SK-N-SH (cell line): ENCODE measurements at regions not wholly inside any gene's neighbourhood (a gene's known extent, or its start where the extent isn't known, plus 50 kb on each side); places are given as distances from the start of the nearest gene placed in this dataset.

ENCODE experiments used
- CTCF ChIA-PET: fragments of 300-600, 350-600 bp; formaldehyde crosslinking; extraction: SDS; loops from one replicate; lab custom pipeline; 2021; lab: Yijun Ruan, JAX
- POLR2A ChIA-PET: fragments of 350-600 bp; sonication (Branson Sonifier 250); formaldehyde crosslinking; extraction: SDS; loops from one replicate; lab custom pipeline; 2020; ENCODE audit warnings: antibody characterized with exemption, inconsistent platforms; lab: Yijun Ruan, JAX
- DNase-seq: peaks from one replicate; pipeline ENCODE4 v3.0.0; 2012
- H2AFZ ChIP-seq: fragments of 200-600 bp; sonication (generic); 2 replicates; pipeline ENCODE4 v1.8.1; 2016; ENCODE audit warnings: antibody characterized with exemption, mild to moderate bottlenecking, low read depth
- H3F3A ChIP-seq: fragments of 200-600 bp; sonication (generic); replicated peaks from 2 replicates; pipeline ENCODE3; 2016; ENCODE audit warnings: antibody characterized with exemption, mild to moderate bottlenecking; ENCODE audit not compliant: insufficient read depth
- H3K27ac ChIP-seq, 2 experiments: fragments of 200-500 bp in 1 of 2; fragments of 200-600 bp in 1 of 2; sonication (Bioruptor generic) in 1 of 2; sonication (generic), shearing (Covaris generic) in 1 of 2; 2 replicates each; pipeline versions ENCODE4 v1.5.1 to v1.6.1; 2014 to 2016; ENCODE audit warnings: low read depth in 2 of 2, inconsistent platforms in 1 of 2, low read length in 1 of 2, mild to moderate bottlenecking in 1 of 2, mixed read lengths in 1 of 2
- H3K27me3 ChIP-seq: fragments of 200-600 bp; sonication (generic), shearing (Covaris generic); 2 replicates; pipeline ENCODE4 v1.6.1; 2016; ENCODE audit warnings: mixed run types; ENCODE audit not compliant: insufficient read depth
- H3K36me3 ChIP-seq, 2 experiments: fragments of 200-500 bp in 1 of 2; fragments of 200-600 bp in 1 of 2; sonication (Bioruptor generic) in 1 of 2; sonication (generic) in 1 of 2; replicated peaks in 1 of 2; 2 replicates each; pipeline versions ENCODE3 to v1.5.1; 2014 to 2016; ENCODE audit warnings: low read length in 1 of 2, mild to moderate bottlenecking in 1 of 2; ENCODE audit not compliant: insufficient read depth in 2 of 2, control insufficient read depth in 1 of 2
- H3K4me1 ChIP-seq, 2 experiments: fragments of 200-500 bp in 1 of 2; fragments of 200-600 bp in 1 of 2; sonication (Bioruptor generic) in 1 of 2; sonication (generic), shearing (Covaris generic) in 1 of 2; 2 replicates each; pipeline versions ENCODE4 v1.5.1 to v1.6.1; 2014 to 2016; ENCODE audit warnings: low read depth in 1 of 2, low read length in 1 of 2, mixed run types in 1 of 2; ENCODE audit not compliant: insufficient read depth in 2 of 2, control insufficient read depth in 1 of 2
- H3K4me2 ChIP-seq: fragments of 200-600 bp; sonication (generic), shearing (Covaris generic); 2 replicates; pipeline ENCODE4 v1.6.1; 2017; ENCODE audit warnings: mixed run types
- H3K4me3 ChIP-seq, 2 experiments: fragments of 200-500 bp in 1 of 2; fragments of 200-600 bp in 1 of 2; sonication (Bioruptor generic) in 1 of 2; sonication (generic), shearing (Covaris generic) in 1 of 2; 2 replicates each; pipeline versions ENCODE4 v1.5.1 to v1.8.1; 2014 to 2016; ENCODE audit warnings: low read depth in 2 of 2, inconsistent platforms in 1 of 2, low read length in 1 of 2, mild to moderate bottlenecking in 1 of 2, mixed read lengths in 1 of 2, moderate library complexity in 1 of 2
- H3K79me2 ChIP-seq: fragments of 200-600 bp; sonication (generic); 2 replicates; pipeline ENCODE4 v1.8.1; 2017; ENCODE audit warnings: mild to moderate bottlenecking; ENCODE audit not compliant: insufficient read depth
- H3K9ac ChIP-seq: fragments of 200-600 bp; sonication (generic); 2 replicates; pipeline ENCODE4 v1.6.1; 2017; ENCODE audit warnings: mixed run types
- H3K9me2 ChIP-seq: fragments of 200-600 bp; sonication (generic); 2 replicates; pipeline ENCODE4 v1.6.1; 2017; ENCODE audit warnings: mixed run types
- H3K9me3 ChIP-seq: fragments of 200-600 bp; sonication (generic); 2 replicates; pipeline ENCODE4 v1.6.1; 2017; ENCODE audit warnings: mixed run types, mild to moderate bottlenecking, moderate library complexity
- H4K20me1 ChIP-seq: fragments of 200-600 bp; sonication (generic); 2 replicates; pipeline ENCODE4 v1.6.1; 2017; ENCODE audit warnings: mild to moderate bottlenecking, mixed run types; ENCODE audit not compliant: insufficient read depth
- ELF1 ChIP-seq: IDR thresholded peaks from 2 replicates; pipeline ENCODE4 v1.4.0; 2012
- FOSL2 ChIP-seq: IDR thresholded peaks from 2 replicates; pipeline ENCODE4 v1.4.0; 2012; ENCODE audit warnings: low read depth, mild to moderate bottlenecking, moderate library complexity, borderline replicate concordance
- FOXJ3 ChIP-seq: sonication (generic); formaldehyde crosslinking; IDR thresholded peaks from 2 replicates; pipeline ENCODE4 v1.5.1; 2020; ENCODE audit warnings: mild to moderate bottlenecking, missing genetic modification reagents
- GABPA ChIP-seq: IDR thresholded peaks from 2 replicates; pipeline ENCODE4 v1.4.0; 2012; ENCODE audit warnings: low read depth, mild to moderate bottlenecking
- MXI1 ChIP-seq: IDR thresholded peaks from 2 replicates; pipeline ENCODE4 v1.6.1; 2012; ENCODE audit warnings: mild to moderate bottlenecking, low read depth, low read length, improper control_type of control experiment
- NFIC ChIP-seq: IDR thresholded peaks from 2 replicates; pipeline ENCODE4 v1.4.0; 2012; ENCODE audit warnings: borderline replicate concordance
- NRF1 ChIP-seq: IDR thresholded peaks from 2 replicates; pipeline ENCODE4 v1.6.1; 2012; ENCODE audit warnings: low read depth, mild to moderate bottlenecking, low read length
- PBX3 ChIP-seq: IDR thresholded peaks from 2 replicates; pipeline ENCODE4; 2012
- POLR2AphosphoS5 ChIP-seq: IDR thresholded peaks from 2 replicates; pipeline ENCODE4 v1.6.1; 2012; ENCODE audit warnings: low read depth, low read length
- RAD21 ChIP-seq: IDR thresholded peaks from 2 replicates; pipeline ENCODE4 v1.6.1; 2012; ENCODE audit warnings: mild to moderate bottlenecking, low read length
- RXRA ChIP-seq: IDR thresholded peaks from 2 replicates; pipeline ENCODE4 v1.4.0; 2012; ENCODE audit warnings: low read depth, mild to moderate bottlenecking, borderline replicate concordance
- SIN3A ChIP-seq: IDR thresholded peaks from 2 replicates; pipeline ENCODE4 v1.6.1; 2012; ENCODE audit warnings: low read depth, mild to moderate bottlenecking, low read length, moderate library complexity, borderline replicate concordance
- SMC3 ChIP-seq: IDR thresholded peaks from 2 replicates; pipeline ENCODE4 v1.6.1; 2012; ENCODE audit warnings: low read depth, low read length, improper control_type of control experiment
- TAF1 ChIP-seq: IDR thresholded peaks from 2 replicates; pipeline ENCODE4 v1.6.1; 2012; ENCODE audit warnings: low read depth, mild to moderate bottlenecking, low read length, moderate library complexity, borderline replicate concordance
- TEAD4 ChIP-seq: IDR thresholded peaks from 2 replicates; pipeline ENCODE4 v1.4.0; 2012; ENCODE audit warnings: mild to moderate bottlenecking, borderline replicate concordance; ENCODE audit not compliant: insufficient read depth
- USF1 ChIP-seq: IDR thresholded peaks from 2 replicates; pipeline ENCODE4 v1.4.0; 2012; ENCODE audit warnings: low read depth, borderline replicate concordance
- WGBS: methylation state at CpG from one replicate; pipeline ENCODE4 v1.1.6; 2017; ENCODE audit warnings: low lambda C conversion rate; 5-methylcytosine and 5-hydroxymethylcytosine counted together
- TF ChIP-seq, protein P1 (sequence below): fragments of 150-350 bp; IDR thresholded peaks from 2 replicates; pipeline ENCODE4 v1.6.1; 2017; ENCODE audit warnings: antibody characterized with exemption, low read length, low read depth, borderline replicate concordance
- TF ChIP-seq, protein P2 (sequence below): IDR thresholded peaks from 2 replicates; pipeline ENCODE4 v1.4.0; 2012; ENCODE audit warnings: low read depth

- Histone ChIP-seq H3K9me2 (no peaks in the 10 kb centered on the region), H3K4me3 (no peak overlapping the region), H3K4me2 (no peak overlapping the region), H2AFZ (no peak overlapping the region), H3K9ac (no peak overlapping the region), H4K20me1 (no peaks in the 10 kb centered on the region), H3K4me1 (peaks cover 3 to 36% of the 10 kb centered on the region in 2 experiments), H3K9me3 (no peaks in the 10 kb centered on the region; the same call in 1 of the 2 replicates), H3K27ac (no peak overlapping the region), H3K36me3 (no peaks in the 10 kb centered on the region), H3K79me2 (no peaks in the 10 kb centered on the region), H3K27me3 (no peaks in the 10 kb centered on the region), H3F3A (peaks cover 6% of the 10 kb centered on the region)
- POLR2A ChIA-PET, result no interaction called here
- TF ChIP-seq MXI1 (no peak), SIN3A (no peak), TAF1 (no peak), SMC3 (no peak), NRF1 (no peak), RXRA (no peak), NFIC (no peak), ELF1 (no peak), GABPA (no peak), FOSL2 (no peak), RAD21 (no peak), POLR2AphosphoS5 (no peak), FOXJ3 (CRISPR knock-in tag) (no peak), PBX3 (no peak)
- TF ChIP-seq, protein P1, sequence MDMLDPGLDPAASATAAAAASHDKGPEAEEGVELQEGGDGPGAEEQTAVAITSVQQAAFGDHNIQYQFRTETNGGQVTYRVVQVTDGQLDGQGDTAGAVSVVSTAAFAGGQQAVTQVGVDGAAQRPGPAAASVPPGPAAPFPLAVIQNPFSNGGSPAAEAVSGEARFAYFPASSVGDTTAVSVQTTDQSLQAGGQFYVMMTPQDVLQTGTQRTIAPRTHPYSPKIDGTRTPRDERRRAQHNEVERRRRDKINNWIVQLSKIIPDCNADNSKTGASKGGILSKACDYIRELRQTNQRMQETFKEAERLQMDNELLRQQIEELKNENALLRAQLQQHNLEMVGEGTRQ, result no peak
- no peak for DNase-seq
- CTCF ChIA-PET, result no interaction called here
- WGBS, result 94% methylated on average over 1 of the region's 1 CpG
These were observed 52.3 kb upstream of the SPAG16 start for GRCh38 chr2:213231966-213232365.

- TF ChIP-seq USF1, result no peak
- TF ChIP-seq, protein P2, sequence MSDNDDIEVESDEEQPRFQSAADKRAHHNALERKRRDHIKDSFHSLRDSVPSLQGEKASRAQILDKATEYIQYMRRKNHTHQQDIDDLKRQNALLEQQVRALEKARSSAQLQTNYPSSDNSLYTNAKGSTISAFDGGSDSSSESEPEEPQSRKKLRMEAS, result 0 out of 2 replicates have a peak, but pooled peaks have one; percentile 24
- TF ChIP-seq TEAD4, result no peak
- Histone ChIP-seq H3K27me3 (no peaks in the 10 kb centered on the region), H3K79me2 (no peaks in the 10 kb centered on the region), H3K9me2 (no peaks in the 10 kb centered on the region), H3K9ac (no peak overlapping the region), H3K36me3 (no peaks in the 10 kb centered on the region), H3K4me1 (peaks cover 3 to 43% of the 10 kb centered on the region in 2 experiments), H2AFZ (no peak overlapping the region; the same call in 1 of the 2 replicates), H3K27ac (no peak overlapping the region), H3F3A (peaks cover 14% of the 10 kb centered on the region), H3K4me2 (peak overlapping the region; percentile 14; the same call in 1 of the 2 replicates), H3K9me3 (no peaks in the 10 kb centered on the region; the same call in 1 of the 2 replicates), H3K4me3 (no peak overlapping the region), H4K20me1 (no peaks in the 10 kb centered on the region)
- POLR2A ChIA-PET, result no interaction called here
- CTCF ChIA-PET, result interaction anchor here (0.5 kb wide), 1 partner anchor 279 kb away, joined by 3 read pairs; no protein-coding TSS in a partner anchor
- WGBS, result 40% methylated on average over 8 of the region's 8 CpGs
- no peak for DNase-seq
These were observed 51.4 kb upstream of the SPAG16 start for GRCh38 chr2:213232649-213233437.
